Activated CD8-positive, alpha-beta T cell treated with anti-CD3 and anti-CD28 coated beads, Interleukin-2, amount 10 ng/mL, durations not matched to agents 7 days and 5 days (primary cell): ENCODE measurements at regions not wholly inside any gene's neighbourhood (a gene's known extent, or its start where the extent isn't known, plus 50 kb on each side); places are given as distances from the start of the nearest gene placed in this dataset.
A peak's percentile ranks its signal among the peaks of the same experiment; 100 is the strongest.
"Not testable (repeated sequence)": the region's sequence is repeated elsewhere in the genome, so short reads cannot be mapped to it uniquely, and the experiment has no call there.

ENCODE experiments used
- ATAC-seq: fragments of 150-1000 bp; cut with Tn5 transposase; one replicate; pipeline ENCODE4 v1.10.0; 2021; ENCODE audit warnings: moderate library complexity
- CTCF ChIA-PET: fragments of 350-600 bp; sonication (Branson Sonifier 250); formaldehyde crosslinking; loops from one replicate; lab custom pipeline; 2021; ENCODE audit warnings: antibody characterized with exemption; lab: Charles Lee
- POLR2A ChIA-PET: fragments of 350-600 bp; sonication (Branson Sonifier 250); formaldehyde crosslinking; loops from one replicate; lab custom pipeline; 2021; ENCODE audit warnings: antibody characterized with exemption; lab: Charles Lee
- DNase-seq: peaks from one replicate; pipeline ENCODE4 v3.0.0-alpha.2; 2020
- H3K27ac Mint-ChIP-seq: one replicate; pipeline ENCODE4 v1.8.0; 2021; ENCODE audit warnings: mild to moderate bottlenecking, mixed read lengths
- H3K27me3 Mint-ChIP-seq: one replicate; pipeline ENCODE4 v1.8.0; 2021; ENCODE audit warnings: low read depth, mixed read lengths
- H3K36me3 Mint-ChIP-seq: one replicate; pipeline ENCODE4 v1.8.0; 2021; ENCODE audit warnings: low read depth, mixed read lengths
- H3K4me1 Mint-ChIP-seq: one replicate; pipeline ENCODE4 v1.8.0; 2021; ENCODE audit warnings: low read depth, mixed read lengths
- H3K4me3 Mint-ChIP-seq: one replicate; pipeline ENCODE4 v1.8.0; 2021; ENCODE audit warnings: mild to moderate bottlenecking, mixed read lengths
- H3K9me3 Mint-ChIP-seq: one replicate; pipeline ENCODE4 v1.8.0; 2022; ENCODE audit warnings: mixed read lengths; ENCODE audit not compliant: insufficient read depth

DNA sequence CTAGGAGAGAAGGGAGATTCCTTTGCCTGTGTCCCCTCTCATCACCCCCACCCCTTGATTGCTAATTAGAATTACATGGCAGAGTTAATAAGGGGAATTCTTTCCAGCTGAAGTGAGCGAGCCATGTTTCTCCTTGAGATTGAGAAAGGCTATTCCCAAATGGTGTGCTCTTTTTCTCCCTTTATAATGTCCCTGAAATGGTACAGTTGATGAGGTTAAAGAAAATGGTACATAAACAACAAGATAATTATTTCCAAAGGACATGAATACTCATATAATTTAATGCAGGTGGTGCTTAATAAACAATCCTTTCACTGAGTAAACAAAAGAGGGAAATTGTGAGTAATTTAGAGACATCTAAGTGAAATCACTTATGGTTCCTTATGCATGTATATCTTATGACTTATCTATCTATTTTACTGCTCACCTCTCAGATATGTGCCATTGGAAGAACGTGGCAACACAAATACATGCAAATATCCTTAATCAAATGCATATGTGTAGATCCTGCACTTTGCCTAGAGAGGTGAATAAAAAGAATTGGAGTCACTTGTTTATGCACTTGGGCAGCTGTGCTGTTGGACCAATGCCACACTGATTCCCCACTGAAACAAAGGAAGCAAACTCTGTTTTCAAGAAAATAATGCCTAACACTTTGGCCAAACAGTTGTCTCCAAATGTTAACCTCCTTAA is 106.6 kb upstream of the WDR44 start:
- ChIA-PET POLR2A (no interaction called here), CTCF (no interaction called here)
- ATAC-seq (no peak), DNase-seq (no peak)
- no peaks in the 10 kb centered on the region for H3K27me3 Mint-ChIP-seq
- H3K4me3 Mint-ChIP-seq: no peak overlapping the region
- no peak overlapping the region for H3K27ac Mint-ChIP-seq
- H3K9me3 Mint-ChIP-seq: no peaks in the 10 kb centered on the region
- no peaks in the 10 kb centered on the region for H3K4me1 Mint-ChIP-seq
- H3K36me3 Mint-ChIP-seq: no peaks in the 10 kb centered on the region

- H3K9me3 Mint-ChIP-seq: no peaks in the 10 kb centered on the region
- no peaks in the 10 kb centered on the region for H3K27me3 Mint-ChIP-seq
- CTCF ChIA-PET: no interaction called here
- H3K4me3 Mint-ChIP-seq: no peak overlapping the region
- ATAC-seq (no peak), DNase-seq (no peak)
- POLR2A ChIA-PET: no interaction called here
- no peaks in the 10 kb centered on the region for H3K36me3 Mint-ChIP-seq
- no peak overlapping the region for H3K27ac Mint-ChIP-seq
- H3K4me1 Mint-ChIP-seq: no peaks in the 10 kb centered on the region
These were observed 105.8 kb upstream of the WDR44 start for GRCh38 chrX:118239913-118240698.

- H3K9me3 Mint-ChIP-seq, H3K4me3 Mint-ChIP-seq, H3K36me3 Mint-ChIP-seq, H3K4me1 Mint-ChIP-seq, H3K27me3 Mint-ChIP-seq, ATAC-seq, CTCF ChIA-PET, POLR2A ChIA-PET, H3K27ac Mint-ChIP-seq, DNase-seq: not testable (repeated sequence)
These were observed 98.9 kb upstream of the WDR44 start for GRCh38 chrX:118246961-118247360.

DNA sequence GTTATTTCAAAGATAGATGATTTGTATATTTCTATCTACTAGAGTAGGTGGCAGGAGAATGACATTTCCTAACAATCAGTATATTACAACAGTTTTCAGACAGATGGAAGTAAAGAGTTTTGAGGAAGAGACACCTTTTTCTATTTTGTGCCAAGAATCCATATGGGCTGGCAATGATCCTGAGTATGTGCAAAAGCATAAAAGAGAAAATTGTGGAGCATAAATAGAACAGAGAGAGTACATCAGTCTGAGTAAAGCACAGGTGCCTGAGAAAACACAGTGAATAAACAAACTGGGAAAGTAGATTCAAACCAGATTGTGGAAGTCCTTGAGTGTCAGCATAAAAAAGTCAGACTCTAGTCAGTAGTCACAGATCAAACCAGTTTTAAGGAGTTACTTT is 96.8 kb upstream of the WDR44 start:
- ChIA-PET POLR2A (no interaction called here), CTCF (no interaction called here)
- Mint-ChIP-seq H3K27ac (no peak overlapping the region), H3K36me3 (no peaks in the 10 kb centered on the region), H3K9me3 (no peaks in the 10 kb centered on the region), H3K27me3 (no peaks in the 10 kb centered on the region), H3K4me1 (no peaks in the 10 kb centered on the region), H3K4me3 (no peak overlapping the region)
- DNase-seq (no peak), ATAC-seq (no peak)

DNA sequence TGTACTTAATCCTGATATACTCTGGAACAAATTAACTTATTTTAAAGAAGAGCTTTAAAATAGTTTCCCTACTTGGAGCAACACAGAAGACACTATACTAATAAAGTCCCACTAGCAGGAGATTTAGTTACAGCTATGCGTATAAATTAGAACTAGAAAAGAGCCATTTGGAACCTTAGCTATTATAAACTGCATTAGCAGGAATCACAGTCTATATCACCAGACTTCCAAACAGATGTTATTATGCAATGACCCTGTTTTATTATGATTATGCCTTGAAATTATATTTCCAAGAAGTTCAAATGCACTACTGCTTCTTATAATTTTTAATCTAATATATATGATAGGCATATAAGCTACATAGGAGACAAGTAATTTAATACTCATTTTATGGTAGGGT is 95.5 kb upstream of the WDR44 start:
- no peak for ATAC-seq
- no peak overlapping the region for H3K27ac Mint-ChIP-seq
- DNase-seq: no peak
- H3K36me3 Mint-ChIP-seq: no peaks in the 10 kb centered on the region
- CTCF ChIA-PET: no interaction called here
- no peaks in the 10 kb centered on the region for H3K27me3 Mint-ChIP-seq
- no peaks in the 10 kb centered on the region for H3K4me1 Mint-ChIP-seq
- H3K4me3 Mint-ChIP-seq: no peak overlapping the region
- POLR2A ChIA-PET: no interaction called here
- no peaks in the 10 kb centered on the region for H3K9me3 Mint-ChIP-seq

GRCh38 chrX:118251271-118251670 is 94.6 kb upstream of the WDR44 start:
- no peaks in the 10 kb centered on the region for H3K4me1 Mint-ChIP-seq
- H3K27me3 Mint-ChIP-seq: no peaks in the 10 kb centered on the region
- ChIA-PET CTCF (no interaction called here), POLR2A (no interaction called here)
- H3K4me3 Mint-ChIP-seq: no peak overlapping the region
- H3K36me3 Mint-ChIP-seq: no peaks in the 10 kb centered on the region
- DNase-seq: no peak
- H3K9me3 Mint-ChIP-seq: no peaks in the 10 kb centered on the region
- H3K27ac Mint-ChIP-seq: no peak overlapping the region
- ATAC-seq: no peak

- Mint-ChIP-seq H3K27ac (no peak overlapping the region), H3K27me3 (no peaks in the 10 kb centered on the region), H3K36me3 (no peaks in the 10 kb centered on the region), H3K4me1 (no peaks in the 10 kb centered on the region), H3K9me3 (no peaks in the 10 kb centered on the region), H3K4me3 (no peak overlapping the region)
- ATAC-seq (no peak), DNase-seq (no peak)
- ChIA-PET POLR2A (no interaction called here), CTCF (no interaction called here)
These were observed 92.9 kb upstream of the WDR44 start for GRCh38 chrX:118252967-118253366.

- POLR2A ChIA-PET: interaction anchor here (0.6 kb wide), 1 partner anchor 1142 kb away, joined by 3 read pairs; no protein-coding TSS in a partner anchor
- H3K36me3 Mint-ChIP-seq: no peaks in the 10 kb centered on the region
- H3K9me3 Mint-ChIP-seq: no peaks in the 10 kb centered on the region
- H3K27ac Mint-ChIP-seq: no peak overlapping the region
- ATAC-seq: no peak
- DNase-seq: peak; percentile 56
- CTCF ChIA-PET: interaction anchor here (0.7 to 1.1 kb wide), 3 partner anchors 15 to 526 kb away, joined by 3 read pairs; no protein-coding TSS in a partner anchor
- H3K4me3 Mint-ChIP-seq: no peak overlapping the region
- H3K27me3 Mint-ChIP-seq: no peaks in the 10 kb centered on the region
- H3K4me1 Mint-ChIP-seq: no peaks in the 10 kb centered on the region
These were observed 91.3 kb upstream of the WDR44 start for GRCh38 chrX:118254611-118255010.

GRCh38 chrX:118255921-118256320 is 90.0 kb upstream of the WDR44 start:
- H3K27me3 Mint-ChIP-seq: peaks cover 4% of the 10 kb centered on the region
- no peak overlapping the region for H3K4me3 Mint-ChIP-seq
- H3K36me3 Mint-ChIP-seq: no peaks in the 10 kb centered on the region
- no peak overlapping the region for H3K27ac Mint-ChIP-seq
- no peak for DNase-seq
- ChIA-PET CTCF (interaction anchor here (0.6 kb wide), 1 partner anchor 218 kb away, joined by 3 read pairs; no protein-coding TSS in a partner anchor), POLR2A (no interaction called here)
- no peaks in the 10 kb centered on the region for H3K4me1 Mint-ChIP-seq
- no peak for ATAC-seq
- no peaks in the 10 kb centered on the region for H3K9me3 Mint-ChIP-seq

GRCh38 chrX:118257781-118258180 is 88.1 kb upstream of the WDR44 start:
- Mint-ChIP-seq H3K4me3 (no peak overlapping the region), H3K36me3 (no peaks in the 10 kb centered on the region), H3K27me3 (peaks cover 4% of the 10 kb centered on the region), H3K9me3 (no peaks in the 10 kb centered on the region), H3K27ac (no peak overlapping the region), H3K4me1 (no peaks in the 10 kb centered on the region)
- no peak for DNase-seq
- ChIA-PET CTCF (no interaction called here), POLR2A (no interaction called here)
- ATAC-seq: no peak

DNA sequence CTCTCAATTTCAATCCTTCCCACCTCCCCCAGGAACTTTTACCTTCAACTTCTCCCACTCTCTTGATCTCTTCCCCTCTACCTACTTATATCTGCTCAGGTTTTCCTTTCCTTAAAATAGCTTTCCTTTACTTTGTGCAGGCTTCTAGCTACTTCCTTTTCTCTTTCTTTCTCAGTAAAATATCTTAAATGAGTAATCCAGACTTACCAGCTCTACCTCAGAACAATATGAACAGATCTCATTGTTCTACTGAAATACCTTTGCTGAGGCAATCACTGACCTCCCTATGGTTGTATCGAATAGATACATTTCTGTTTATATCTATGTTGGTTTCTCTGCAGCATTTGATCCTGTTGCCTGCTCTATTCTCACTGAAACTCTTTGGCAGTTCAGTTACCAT is 86.7 kb upstream of the WDR44 start:
- Mint-ChIP-seq H3K27ac (no peak overlapping the region), H3K27me3 (peaks cover 4% of the 10 kb centered on the region), H3K36me3 (no peaks in the 10 kb centered on the region), H3K9me3 (no peaks in the 10 kb centered on the region), H3K4me1 (no peaks in the 10 kb centered on the region), H3K4me3 (no peak overlapping the region)
- DNase-seq (no peak), ATAC-seq (no peak)
- CTCF ChIA-PET: no interaction called here
- POLR2A ChIA-PET: no interaction called here

DNA sequence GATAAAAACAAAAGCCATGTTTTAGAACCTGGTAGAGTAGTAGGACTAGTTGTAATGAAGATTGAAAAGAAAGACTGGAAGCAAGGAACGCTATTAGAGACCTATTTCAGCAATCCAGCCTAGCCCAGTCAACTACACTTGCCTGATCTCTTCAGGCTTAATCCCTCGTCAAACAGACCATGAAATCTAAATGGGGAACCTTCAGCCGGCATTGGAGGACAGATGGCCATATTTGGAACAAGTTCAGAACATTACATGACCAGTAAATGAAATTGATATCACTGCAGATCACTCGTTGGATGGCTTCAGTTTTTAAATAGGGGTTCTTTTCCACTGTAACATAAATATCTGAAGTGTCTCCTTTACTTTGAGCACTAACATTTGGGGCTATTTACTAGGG is 84.8 kb upstream of the WDR44 start:
- no peak overlapping the region for H3K4me3 Mint-ChIP-seq
- no peak for DNase-seq
- no peak overlapping the region for H3K27ac Mint-ChIP-seq
- peaks cover 4% of the 10 kb centered on the region for H3K27me3 Mint-ChIP-seq
- H3K36me3 Mint-ChIP-seq: no peaks in the 10 kb centered on the region
- no peaks in the 10 kb centered on the region for H3K9me3 Mint-ChIP-seq
- ChIA-PET CTCF (no interaction called here), POLR2A (no interaction called here)
- ATAC-seq: no peak
- no peaks in the 10 kb centered on the region for H3K4me1 Mint-ChIP-seq
